ENCODE measurements at regions not wholly inside any gene's neighbourhood (a gene's known extent, or its start where the extent isn't known, plus 50 kb on each side); places are given as distances from the start of the nearest gene placed in this dataset.

DNA sequence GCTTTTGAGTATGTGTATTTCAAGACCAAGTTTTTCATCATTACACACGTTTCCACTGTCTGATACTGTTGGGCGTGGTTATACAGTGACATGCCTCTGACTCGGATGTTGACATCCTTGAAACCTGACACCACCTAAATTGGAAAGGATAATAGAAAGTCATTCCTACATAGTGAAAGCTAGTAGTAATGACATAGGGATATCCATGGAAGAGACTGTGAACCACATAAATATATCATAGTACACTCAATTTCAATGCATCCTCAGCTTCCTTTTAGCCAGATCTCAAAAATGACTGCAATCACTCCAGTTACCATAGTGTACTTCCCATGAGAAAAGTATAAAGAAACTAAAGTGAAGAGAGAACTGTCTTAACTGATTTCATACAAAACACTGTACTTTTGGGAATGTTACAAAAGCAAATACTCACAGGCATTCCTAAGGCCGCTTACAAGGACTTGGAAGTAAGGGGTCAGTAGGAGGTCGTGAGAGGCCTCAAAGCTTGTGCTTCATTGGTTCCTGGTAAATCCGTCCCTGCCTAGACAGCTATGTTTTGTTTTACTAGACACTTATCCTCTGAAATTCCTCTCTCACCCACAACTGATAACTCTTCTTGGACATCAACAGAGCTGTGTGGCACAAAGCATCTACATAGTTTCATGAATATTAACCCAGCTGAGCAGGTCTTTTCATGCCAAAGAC, 71.8 kb upstream of the VWDE start:
- no peak for TF ChIP-seq EZH2 (IDR thresholded peaks at IDR 0.05; ENCODE audit: low read length, missing control alignments)
- TF ChIP-seq CTCF (conservative IDR thresholded peaks at IDR 0.05 in 1 of 2, IDR thresholded peaks at IDR 0.05 in 1 of 2; ENCODE audit: low read depth in 1 of 2, low read length in 2 of 2) = no peak

Data from fibroblast of lung (primary cell).